ENCODE measurements at regions not wholly inside any gene's neighbourhood (a gene's known extent, or its start where the extent isn't known, plus 50 kb on each side); places are given as distances from the start of the nearest gene placed in this dataset.

- no peak overlapping the region for H3K4me3 ChIP-seq (ENCODE audit: control extremely low read depth in 1 of 5, extremely low read depth in 1 of 5, insufficient read depth in 1 of 5, low read depth in 2 of 5, low read length in 4 of 5)
- Mint-ChIP-seq H3K4me3 (no peak overlapping the region), H3K4me1 (no peaks in the 10 kb centered on the region), H3K27ac (no peak overlapping the region), H3K27me3 (no peaks in the 10 kb centered on the region), H3K9me3 (ENCODE audit: insufficient read depth) (no peaks in the 10 kb centered on the region)
- H4K20me1 ChIP-seq (ENCODE audit: control insufficient read depth, insufficient read depth, low read length, poor library complexity, severe bottlenecking), result no peaks in the 10 kb centered on the region
- H3K9ac ChIP-seq (ENCODE audit: low read length), result no peak overlapping the region
- ChIA-PET CTCF (no interaction called here), POLR2A (no interaction called here)
- ATAC-seq (ENCODE audit: low read depth) (no peak), DNase-seq (no peak)
- H3K4me1 ChIP-seq (ENCODE audit: control insufficient read depth in 2 of 2, insufficient read depth in 2 of 2, low read length in 2 of 2), result no peaks in the 10 kb centered on the region
- no peaks in the 10 kb centered on the region for H3K36me3 ChIP-seq (replicated peaks in 1 of 2; ENCODE audit: control extremely low read depth in 1 of 2, control insufficient read depth in 1 of 2, extremely low read depth in 1 of 2, insufficient read depth in 2 of 2, low read length in 1 of 2)
- intact Hi-C loops (cut with micrococcal nuclease), result no loop called here
- H3K27me3 ChIP-seq (replicated peaks in 1 of 4; ENCODE audit: control extremely low read depth in 1 of 4, control insufficient read depth in 3 of 4, insufficient read depth in 4 of 4, low read length in 3 of 4), result no peaks in the 10 kb centered on the region
- TF ChIP-seq CTCF (IDR thresholded peaks at IDR 0.05) (no peak), EZH2 (IDR thresholded peaks at IDR 0.05; ENCODE audit: borderline replicate concordance, insufficient read depth, low read depth, low read length, poor library complexity, severe bottlenecking) (no peak)
- H3K9me3 ChIP-seq (ENCODE audit: control extremely low read depth in 1 of 3, control insufficient read depth in 2 of 3, insufficient read depth in 1 of 3, low read length in 2 of 3), result no peaks in the 10 kb centered on the region
- WGBS (ENCODE audit: insufficient coverage), result 0% methylated on average over 1 of the region's 2 CpGs
- H3K27ac ChIP-seq (ENCODE audit: low read length in 2 of 2), result no peak overlapping the region
- H3K4me2 ChIP-seq (replicated peaks; ENCODE audit: low read depth, low read length, poor library complexity, severe bottlenecking), result no peak overlapping the region
- H2AFZ ChIP-seq (ENCODE audit: insufficient read depth, low read depth, low read length, poor library complexity, severe bottlenecking), result no peak overlapping the region
- H3K79me2 ChIP-seq (ENCODE audit: control insufficient read depth, insufficient read depth, low read length), result no peaks in the 10 kb centered on the region
Observed at GRCh38 chr10:108411206-108411605, 1246.7 kb upstream of the SORCS1 start.

- H3K27me3 Mint-ChIP-seq, result no peaks in the 10 kb centered on the region
- H3K4me3 ChIP-seq (ENCODE audit: control extremely low read depth in 1 of 5, extremely low read depth in 1 of 5, insufficient read depth in 1 of 5, low read depth in 2 of 5, low read length in 4 of 5), result no peak overlapping the region
- H3K36me3 ChIP-seq (replicated peaks in 1 of 2; ENCODE audit: control extremely low read depth in 1 of 2, control insufficient read depth in 1 of 2, extremely low read depth in 1 of 2, insufficient read depth in 2 of 2, low read length in 1 of 2), result no peaks in the 10 kb centered on the region
- no peaks in the 10 kb centered on the region for H3K9me3 Mint-ChIP-seq (ENCODE audit: insufficient read depth)
- TF ChIP-seq EZH2 (IDR thresholded peaks at IDR 0.05; ENCODE audit: borderline replicate concordance, insufficient read depth, low read depth, low read length, poor library complexity, severe bottlenecking) (no peak), CTCF (IDR thresholded peaks at IDR 0.05) (no peak)
- H4K20me1 ChIP-seq (ENCODE audit: control insufficient read depth, insufficient read depth, low read length, poor library complexity, severe bottlenecking), result no peaks in the 10 kb centered on the region
- H3K27ac ChIP-seq (ENCODE audit: low read length in 2 of 2), result no peak overlapping the region
- H3K79me2 ChIP-seq (ENCODE audit: control insufficient read depth, insufficient read depth, low read length), result no peaks in the 10 kb centered on the region
- DNase-seq (no peak), ATAC-seq (ENCODE audit: low read depth) (no peak)
- no peak overlapping the region for H3K9ac ChIP-seq (ENCODE audit: low read length)
- POLR2A ChIA-PET, result no interaction called here
- intact Hi-C loops (cut with micrococcal nuclease), result no loop called here
- H2AFZ ChIP-seq (ENCODE audit: insufficient read depth, low read depth, low read length, poor library complexity, severe bottlenecking), result no peak overlapping the region
- no peaks in the 10 kb centered on the region for H3K9me3 ChIP-seq (ENCODE audit: control extremely low read depth in 1 of 3, control insufficient read depth in 2 of 3, insufficient read depth in 1 of 3, low read length in 2 of 3)
- no peak overlapping the region for H3K4me2 ChIP-seq (replicated peaks; ENCODE audit: low read depth, low read length, poor library complexity, severe bottlenecking)
- no peaks in the 10 kb centered on the region for H3K27me3 ChIP-seq (replicated peaks in 1 of 4; ENCODE audit: control extremely low read depth in 1 of 4, control insufficient read depth in 3 of 4, insufficient read depth in 4 of 4, low read length in 3 of 4)
- no peak overlapping the region for H3K4me3 Mint-ChIP-seq
- H3K4me1 Mint-ChIP-seq, result no peaks in the 10 kb centered on the region
- no peak overlapping the region for H3K27ac Mint-ChIP-seq
- CTCF ChIA-PET, result no interaction called here
- no peaks in the 10 kb centered on the region for H3K4me1 ChIP-seq (ENCODE audit: control insufficient read depth in 2 of 2, insufficient read depth in 2 of 2, low read length in 2 of 2)
- WGBS (ENCODE audit: insufficient coverage), result no CpG with 5 or more reads among the region's 1 CpG
Observed at GRCh38 chr10:108410236-108410635, 1245.7 kb upstream of the SORCS1 start.

Data from B cell (primary cell).